NB4 (cell line): ENCODE measurements at regions not wholly inside any gene's neighbourhood (a gene's known extent, or its start where the extent isn't known, plus 50 kb on each side); places are given as distances from the start of the nearest gene placed in this dataset.

Experiments
- CTCF ChIP-seq: IDR thresholded peaks from one replicate; pipeline ENCODE4 v1.5.1; 2012; ENCODE audit warnings: low read depth, low read length
- MYC ChIP-seq: IDR thresholded peaks from 2 replicates; pipeline ENCODE4 v1.6.1; 2011; ENCODE audit warnings: low read depth, low read length
- POLR2A ChIP-seq: IDR thresholded peaks from 2 replicates; pipeline ENCODE4 v1.6.1; 2011; ENCODE audit warnings: mild to moderate bottlenecking; ENCODE audit not compliant: insufficient read length; ENCODE audit errors: extremely low read depth
- TF ChIP-seq, protein P1 (sequence below): IDR thresholded peaks from 2 replicates; pipeline ENCODE4 v1.6.1; 2011; ENCODE audit warnings: low read depth, low read length

DNA sequence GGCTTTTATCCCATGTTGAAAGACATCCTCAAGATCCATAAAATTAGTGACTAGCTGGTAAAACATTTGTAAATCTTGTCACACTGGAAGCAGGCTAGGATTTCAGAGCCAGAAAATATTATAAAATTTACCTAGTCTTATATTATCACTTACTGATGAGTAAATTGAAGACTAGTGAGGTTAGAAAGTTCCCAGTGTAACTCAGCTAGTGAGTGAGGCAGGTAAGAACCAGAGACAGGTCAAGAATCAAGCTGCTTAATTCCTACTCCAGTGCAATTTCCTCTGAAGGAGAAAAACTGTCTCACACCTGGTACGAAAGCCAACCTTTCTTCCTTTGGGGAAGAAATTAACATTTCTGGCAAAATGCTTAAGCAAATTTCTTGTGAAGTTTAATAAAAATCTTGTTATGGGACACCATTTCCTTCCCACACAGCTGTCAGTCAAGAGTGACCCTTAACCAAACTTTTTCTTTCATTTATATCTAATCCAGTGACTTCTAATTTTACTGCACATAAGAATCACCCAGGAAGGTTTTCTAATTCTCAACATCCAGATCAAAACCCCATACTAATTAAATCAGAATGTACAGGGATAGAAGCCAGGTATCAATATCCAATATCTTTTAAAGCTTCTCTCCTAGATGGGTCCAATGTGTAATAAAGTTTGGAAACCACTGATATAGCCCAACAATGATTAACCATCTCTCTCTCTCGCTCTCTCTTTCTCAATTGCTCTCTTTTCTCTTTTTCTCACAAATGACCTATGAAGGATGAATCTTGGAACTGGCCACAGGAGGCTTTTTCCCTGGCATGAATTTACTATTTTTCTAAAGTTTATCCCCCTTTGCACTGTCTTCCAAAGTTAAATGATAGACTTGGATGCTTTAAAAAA lies 264.3 kb upstream of the SLC39A10 start:
- no peak for TF ChIP-seq CTCF
- no peak for TF ChIP-seq POLR2A
- TF ChIP-seq, protein P1, sequence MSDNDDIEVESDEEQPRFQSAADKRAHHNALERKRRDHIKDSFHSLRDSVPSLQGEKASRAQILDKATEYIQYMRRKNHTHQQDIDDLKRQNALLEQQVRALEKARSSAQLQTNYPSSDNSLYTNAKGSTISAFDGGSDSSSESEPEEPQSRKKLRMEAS, result no peak
- no peak for TF ChIP-seq MYC
